HEK293 (cell line): ENCODE measurements at regions not wholly inside any gene's neighbourhood (a gene's known extent, or its start where the extent isn't known, plus 50 kb on each side); places are given as distances from the start of the nearest gene placed in this dataset.

Source experiments
- CTCF ChIA-PET: fragments of 350-600 bp; formaldehyde crosslinking; extraction: SDS; loops from one replicate; lab custom pipeline; 2021; ENCODE audit warnings: antibody characterized with exemption; lab: Yijun Ruan, JAX
- POLR2A ChIA-PET: fragments of 300-600 bp; formaldehyde crosslinking; extraction: SDS; loops from one replicate; lab custom pipeline; 2020; ENCODE audit warnings: antibody characterized with exemption, inconsistent platforms; lab: Yijun Ruan, JAX
- H3K27ac ChIP-seq: fragments of 200-500 bp; sonication (Bioruptor generic); 2 replicates; pipeline ENCODE4 v1.5.1; 2014; ENCODE audit warnings: low read depth, low read length, control low read depth, inconsistent platforms; ENCODE audit errors: extremely low read depth
- H3K36me3 ChIP-seq, 2 experiments: fragments of 200-500 bp in 1 of 2; sonication (Bioruptor generic) in 1 of 2; 1 replicate in 1 of 2; 2 replicates in 1 of 2; pipeline ENCODE4 v1.5.1; 2014 to 2017; ENCODE audit warnings: inconsistent platforms in 2 of 2, low read length in 2 of 2; ENCODE audit not compliant: control insufficient read depth in 2 of 2, insufficient read depth in 1 of 2
- H3K4me1 ChIP-seq: fragments of 200-500 bp; sonication (Bioruptor generic); 2 replicates; pipeline ENCODE4 v1.5.1; 2014; ENCODE audit warnings: mild to moderate bottlenecking, low read length, inconsistent platforms; ENCODE audit not compliant: control insufficient read depth, insufficient read depth
- H3K4me3 ChIP-seq: 2 replicates; pipeline ENCODE4 v1.5.1; 2011; ENCODE audit warnings: low read depth, mild to moderate bottlenecking, control low read depth, low read length, moderate library complexity
- H3K9me3 ChIP-seq: fragments of 200-500 bp; sonication (Bioruptor generic); 2 replicates; pipeline ENCODE4 v1.5.1; 2014; ENCODE audit warnings: low read depth, low read length, inconsistent platforms; ENCODE audit not compliant: control insufficient read depth, insufficient read depth
- EGR2 ChIP-seq: fragments of 450-650 bp; formaldehyde crosslinking; IDR thresholded peaks from 2 replicates; pipeline ENCODE4 v1.5.1; 2016; ENCODE audit warnings: low read depth, missing biosample characterization, missing genetic modification characterization
- ELK4 ChIP-seq: IDR thresholded peaks from 2 replicates; pipeline ENCODE4 v1.6.1; 2011; ENCODE audit warnings: mild to moderate bottlenecking, low read depth, low read length, borderline replicate concordance
- HIC1 ChIP-seq: fragments of 450-650 bp; formaldehyde crosslinking; IDR thresholded peaks from 2 replicates; pipeline ENCODE4 v1.5.1; 2016; ENCODE audit warnings: missing biosample characterization, missing genetic modification characterization
- SP2 ChIP-seq: fragments of 450-650 bp; formaldehyde crosslinking; IDR thresholded peaks from 2 replicates; pipeline ENCODE4 v1.5.1; 2016; ENCODE audit warnings: missing biosample characterization, missing genetic modification characterization
- ZBTB8A ChIP-seq: fragments of 450-650 bp; formaldehyde crosslinking; IDR thresholded peaks from 2 replicates; pipeline ENCODE4 v1.5.1; 2016; ENCODE audit warnings: missing biosample characterization, missing genetic modification characterization
- ZFHX2 ChIP-seq: fragments of 450-650 bp; formaldehyde crosslinking; conservative IDR thresholded peaks from 2 replicates; pipeline ENCODE4 v1.5.1; 2016; ENCODE audit warnings: missing biosample characterization, missing genetic modification characterization
- ZFP69B ChIP-seq: fragments of 450-650 bp; formaldehyde crosslinking; IDR thresholded peaks from 2 replicates; pipeline ENCODE4 v1.5.1; 2016; ENCODE audit warnings: missing biosample characterization, missing genetic modification characterization
- ZNF10 ChIP-seq: fragments of 450-650 bp; formaldehyde crosslinking; IDR thresholded peaks from 2 replicates; pipeline ENCODE4 v1.5.1; 2017; ENCODE audit warnings: missing biosample characterization, missing genetic modification characterization
- ZNF175 ChIP-seq: fragments of 450-650 bp; formaldehyde crosslinking; IDR thresholded peaks from 2 replicates; pipeline ENCODE4 v1.5.1; 2016; ENCODE audit warnings: missing biosample characterization, missing genetic modification characterization
- ZNF2 ChIP-seq: fragments of 450-650 bp; formaldehyde crosslinking; IDR thresholded peaks from 2 replicates; pipeline ENCODE4 v1.5.1; 2016; ENCODE audit warnings: missing biosample characterization, missing genetic modification characterization
- ZNF37A ChIP-seq: fragments of 450-650 bp; IDR thresholded peaks from 2 replicates; pipeline ENCODE4 v1.5.1; 2018; ENCODE audit warnings: missing biosample characterization, missing genetic modification characterization
- ZNF423 ChIP-seq: fragments of 450-650 bp; formaldehyde crosslinking; IDR thresholded peaks from 2 replicates; pipeline ENCODE4 v1.5.1; 2016; ENCODE audit warnings: missing biosample characterization, missing genetic modification characterization
- ZNF426 ChIP-seq: fragments of 450-650 bp; formaldehyde crosslinking; IDR thresholded peaks from 2 replicates; pipeline ENCODE4 v1.5.1; 2017; ENCODE audit warnings: missing biosample characterization, missing genetic modification characterization, mild to moderate bottlenecking, inconsistent platforms, moderate library complexity
- ZNF488 ChIP-seq: fragments of 450-650 bp; formaldehyde crosslinking; IDR thresholded peaks from 2 replicates; pipeline ENCODE4 v1.5.1; 2016; ENCODE audit warnings: missing biosample characterization, missing genetic modification characterization
- ZNF529 ChIP-seq: fragments of 450-650 bp; formaldehyde crosslinking; IDR thresholded peaks from 2 replicates; pipeline ENCODE4 v1.5.1; 2017; ENCODE audit warnings: missing genetic modification characterization, missing biosample characterization; ENCODE audit not compliant: insufficient replicate concordance
- ZNF707 ChIP-seq: fragments of 450-650 bp; formaldehyde crosslinking; IDR thresholded peaks from 2 replicates; pipeline ENCODE4 v1.5.1; 2016; ENCODE audit warnings: missing biosample characterization, missing genetic modification characterization
- ZSCAN5A ChIP-seq: fragments of 450-650 bp; formaldehyde crosslinking; IDR thresholded peaks from 2 replicates; pipeline ENCODE4 v1.5.1; 2016; ENCODE audit warnings: missing biosample characterization, missing genetic modification characterization

DNA sequence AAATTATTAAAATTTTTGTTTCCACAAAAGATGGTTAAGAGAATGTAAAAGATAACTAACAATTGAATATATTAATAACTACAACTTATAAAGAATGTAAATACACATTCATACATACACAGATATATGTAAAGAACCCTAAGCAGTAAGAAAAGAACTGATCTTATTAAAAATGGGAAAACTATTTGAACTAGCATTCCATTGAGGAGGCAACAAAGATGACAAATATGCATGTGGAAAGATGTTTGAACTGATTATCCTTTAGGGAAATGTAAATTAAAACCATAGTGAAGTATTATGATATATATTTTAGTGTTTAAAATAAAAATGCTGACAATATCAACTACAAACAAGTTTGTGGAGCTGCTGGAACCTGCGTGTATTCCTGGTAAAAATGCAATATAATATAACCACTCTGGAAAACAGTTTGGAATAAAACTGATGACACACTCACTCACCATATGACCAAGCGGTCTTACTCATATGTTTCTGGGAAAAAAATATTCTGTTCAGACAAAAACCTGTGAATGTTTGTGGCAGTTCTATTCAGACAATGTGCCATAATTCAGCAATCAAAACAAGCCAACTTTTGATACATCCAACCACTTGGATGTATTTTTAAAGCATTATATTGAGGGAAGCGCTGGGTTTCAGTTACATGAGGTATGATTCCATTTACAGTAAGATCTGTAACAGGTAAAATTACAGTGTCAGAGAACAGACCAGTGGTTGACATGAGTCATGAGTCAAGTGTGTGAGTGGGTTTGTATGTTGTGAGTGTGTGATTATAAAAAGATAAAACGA lies 694.4 kb upstream of the SLITRK5 start:
- no peak overlapping the region for H3K4me3 ChIP-seq
- H3K36me3 ChIP-seq = no peaks in the 10 kb centered on the region
- ChIA-PET CTCF (no interaction called here), POLR2A (no interaction called here)
- TF ChIP-seq ZNF37A (tag by site-specific recombination) (no peak), ZBTB8A (tag by site-specific recombination) (no peak), HIC1 (no peak), ZNF2 (tag by site-specific recombination) (no peak), ZNF529 (tag by site-specific recombination) (no peak), ELK4 (no peak), ZNF707 (tag by site-specific recombination) (no peak), ZSCAN5A (tag by site-specific recombination) (no peak), ZNF423 (tag by site-specific recombination) (no peak), SP2 (tag by site-specific recombination) (no peak)
- H3K9me3 ChIP-seq = no peaks in the 10 kb centered on the region
- H3K27ac ChIP-seq = no peak overlapping the region
- no peaks in the 10 kb centered on the region for H3K4me1 ChIP-seq

DNA sequence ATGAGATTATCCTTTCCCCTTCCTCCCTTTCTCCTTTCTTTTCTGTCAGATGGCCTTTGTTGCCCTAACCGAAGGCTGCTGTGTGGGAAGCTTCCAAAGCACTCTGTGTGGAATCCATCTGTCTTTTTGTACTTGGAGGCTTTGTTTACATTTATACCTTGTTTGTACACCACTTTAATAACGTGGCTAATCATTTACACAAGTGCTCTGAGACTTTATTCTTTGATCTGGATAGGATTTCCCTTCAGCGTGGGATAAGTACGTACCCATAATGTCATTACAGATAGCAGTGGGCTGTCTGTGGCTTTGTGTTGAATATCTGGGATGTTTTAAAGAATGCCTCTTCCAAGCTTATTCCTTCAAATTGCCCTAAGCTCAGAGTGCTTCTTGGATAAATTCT lies 684.7 kb upstream of the SLITRK5 start:
- H3K27ac ChIP-seq = no peak overlapping the region
- TF ChIP-seq ZFP69B = no peak
- no peak for TF ChIP-seq ZNF426 (tag by site-specific recombination)
- peak; percentile 75 for TF ChIP-seq EGR2 (tag by site-specific recombination)
- TF ChIP-seq ZNF175 (tag by site-specific recombination) = no peak
- TF ChIP-seq ZFHX2 (tag by site-specific recombination) = 0 out of 2 replicates have a peak, but pooled peaks have one; percentile 20
- no peak for TF ChIP-seq ZNF10 (tag by site-specific recombination)
- TF ChIP-seq ZNF488 = no peak
- no peaks in the 10 kb centered on the region for H3K36me3 ChIP-seq
- POLR2A ChIA-PET = no interaction called here
- H3K4me3 ChIP-seq = no peak overlapping the region
- H3K4me1 ChIP-seq = no peaks in the 10 kb centered on the region
- CTCF ChIA-PET = no interaction called here
- no peaks in the 10 kb centered on the region for H3K9me3 ChIP-seq
